Peyer's patch (tissue), 4 donors: ENCODE measurements at regions not wholly inside any gene's neighbourhood (a gene's known extent, or its start where the extent isn't known, plus 50 kb on each side); places are given as distances from the start of the nearest gene placed in this dataset.

Source experiments
- POLR2A ChIP-seq, 2 donors: fragments of 450-650 bp; IDR thresholded peaks; one replicate each; pipeline ENCODE4 v1.5.1; 2017; ENCODE audit warnings: antibody characterized with exemption in 2 of 2, mild to moderate bottlenecking in 2 of 2, moderate library complexity in 2 of 2
- TF ChIP-seq, protein P1 (sequence below), 6 experiments: fragments of 450-650 bp in 4 of 6; fragments of 200-600 bp in 2 of 6; sonication (generic) in 1 of 6; IDR thresholded peaks; one replicate each; pipeline ENCODE4 v1.5.1; 2017 to 2019; ENCODE audit warnings: antibody characterized with exemption in 6 of 6, mild to moderate bottlenecking in 3 of 6, moderate library complexity in 1 of 6

DNA sequence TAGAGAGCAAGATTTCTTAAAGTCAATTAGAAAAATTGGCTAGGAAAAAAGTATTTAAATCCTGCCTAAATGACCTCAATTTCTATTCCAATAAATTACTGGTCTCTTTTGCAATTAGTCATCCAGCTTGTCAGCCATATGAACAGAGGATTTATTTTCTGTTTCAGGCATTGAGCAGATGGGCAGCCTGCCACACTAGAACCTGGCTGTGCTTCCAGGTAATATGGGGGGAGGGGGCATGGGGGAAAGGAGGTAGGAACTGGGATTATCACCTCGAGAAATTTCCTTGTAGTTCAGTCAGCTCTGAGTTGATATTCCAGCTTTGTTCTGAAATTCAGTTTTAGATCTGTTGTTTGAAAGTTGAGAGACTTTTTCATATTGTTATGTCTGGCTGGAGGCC is 206.3 kb upstream of the LCORL start:
- TF ChIP-seq, protein P1, sequence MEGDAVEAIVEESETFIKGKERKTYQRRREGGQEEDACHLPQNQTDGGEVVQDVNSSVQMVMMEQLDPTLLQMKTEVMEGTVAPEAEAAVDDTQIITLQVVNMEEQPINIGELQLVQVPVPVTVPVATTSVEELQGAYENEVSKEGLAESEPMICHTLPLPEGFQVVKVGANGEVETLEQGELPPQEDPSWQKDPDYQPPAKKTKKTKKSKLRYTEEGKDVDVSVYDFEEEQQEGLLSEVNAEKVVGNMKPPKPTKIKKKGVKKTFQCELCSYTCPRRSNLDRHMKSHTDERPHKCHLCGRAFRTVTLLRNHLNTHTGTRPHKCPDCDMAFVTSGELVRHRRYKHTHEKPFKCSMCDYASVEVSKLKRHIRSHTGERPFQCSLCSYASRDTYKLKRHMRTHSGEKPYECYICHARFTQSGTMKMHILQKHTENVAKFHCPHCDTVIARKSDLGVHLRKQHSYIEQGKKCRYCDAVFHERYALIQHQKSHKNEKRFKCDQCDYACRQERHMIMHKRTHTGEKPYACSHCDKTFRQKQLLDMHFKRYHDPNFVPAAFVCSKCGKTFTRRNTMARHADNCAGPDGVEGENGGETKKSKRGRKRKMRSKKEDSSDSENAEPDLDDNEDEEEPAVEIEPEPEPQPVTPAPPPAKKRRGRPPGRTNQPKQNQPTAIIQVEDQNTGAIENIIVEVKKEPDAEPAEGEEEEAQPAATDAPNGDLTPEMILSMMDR (IDR thresholded peaks at IDR 0.05): no peak
- TF ChIP-seq POLR2A (IDR thresholded peaks at IDR 0.05): no peak
